ENCODE measurements at regions not wholly inside any gene's neighbourhood (a gene's known extent, or its start where the extent isn't known, plus 50 kb on each side); places are given as distances from the start of the nearest gene placed in this dataset.

DNA sequence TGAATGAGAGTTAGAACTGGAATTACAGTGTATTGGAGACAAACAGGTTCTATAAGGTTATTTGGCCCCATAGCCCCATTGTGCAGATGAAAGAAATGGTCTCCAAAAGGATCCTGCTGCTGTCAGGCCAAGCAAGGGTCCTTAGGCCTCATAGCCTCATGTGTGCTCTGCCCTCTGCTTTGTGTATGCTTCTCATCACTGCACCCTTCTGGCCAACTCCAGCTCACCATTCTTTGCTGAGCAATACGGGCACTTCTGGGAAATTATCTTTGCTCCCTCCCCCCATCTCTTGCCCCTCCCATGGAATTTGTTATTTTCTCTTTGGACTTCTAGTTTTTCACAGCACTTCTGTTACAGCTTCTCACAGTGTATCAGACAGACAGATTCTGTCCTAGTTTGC, 298.8 kb downstream of the FOXA2 start:
- Histone ChIP-seq H3K9me3 (ENCODE audit: control insufficient read depth in 1 of 2, low read length in 2 of 2) (no peaks in the 10 kb centered on the region), H3K4me1 (ENCODE audit: control insufficient read depth in 1 of 2, insufficient read depth in 2 of 2, low read length in 2 of 2) (no peaks in the 10 kb centered on the region), H3K4me3 (ENCODE audit: low read depth in 1 of 2, low read length in 2 of 2) (no peak overlapping the region), H3K27ac (ENCODE audit: low read length) (no peak overlapping the region), H3K36me3 (ENCODE audit: control insufficient read depth in 1 of 2, insufficient read depth in 2 of 2, low read length in 2 of 2) (no peaks in the 10 kb centered on the region), H3K27me3 (ENCODE audit: low read depth, low read length) (no peaks in the 10 kb centered on the region)

DNA sequence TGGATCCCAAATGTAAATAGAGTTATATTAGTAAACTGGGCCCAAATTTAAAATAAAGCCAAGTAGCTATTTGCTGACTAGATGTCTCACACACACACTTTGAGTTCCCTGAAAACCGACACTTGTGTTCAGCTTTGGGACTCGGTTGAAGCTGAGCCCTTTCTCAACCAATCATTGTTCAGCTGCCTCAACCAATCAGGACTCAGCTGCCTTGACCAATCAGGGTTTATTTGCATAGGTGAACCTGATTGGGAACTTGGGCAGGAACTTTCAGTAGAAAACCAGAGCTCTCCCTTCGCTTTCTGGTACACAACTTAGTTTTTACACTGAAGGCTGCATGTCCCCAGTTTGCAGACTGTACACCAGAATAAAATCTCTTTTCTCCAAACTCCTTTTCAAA, 301.7 kb downstream of the FOXA2 start:
- H3K27me3 ChIP-seq (ENCODE audit: low read depth, low read length) = no peaks in the 10 kb centered on the region
- no peaks in the 10 kb centered on the region for H3K36me3 ChIP-seq (ENCODE audit: control insufficient read depth in 1 of 2, insufficient read depth in 2 of 2, low read length in 2 of 2)
- H3K4me3 ChIP-seq (ENCODE audit: low read depth in 1 of 2, low read length in 2 of 2) = no peak overlapping the region
- H3K4me1 ChIP-seq (ENCODE audit: control insufficient read depth in 1 of 2, insufficient read depth in 2 of 2, low read length in 2 of 2) = no peaks in the 10 kb centered on the region
- no peak overlapping the region for H3K27ac ChIP-seq (ENCODE audit: low read length)
- no peaks in the 10 kb centered on the region for H3K9me3 ChIP-seq (ENCODE audit: control insufficient read depth in 1 of 2, low read length in 2 of 2)

DNA sequence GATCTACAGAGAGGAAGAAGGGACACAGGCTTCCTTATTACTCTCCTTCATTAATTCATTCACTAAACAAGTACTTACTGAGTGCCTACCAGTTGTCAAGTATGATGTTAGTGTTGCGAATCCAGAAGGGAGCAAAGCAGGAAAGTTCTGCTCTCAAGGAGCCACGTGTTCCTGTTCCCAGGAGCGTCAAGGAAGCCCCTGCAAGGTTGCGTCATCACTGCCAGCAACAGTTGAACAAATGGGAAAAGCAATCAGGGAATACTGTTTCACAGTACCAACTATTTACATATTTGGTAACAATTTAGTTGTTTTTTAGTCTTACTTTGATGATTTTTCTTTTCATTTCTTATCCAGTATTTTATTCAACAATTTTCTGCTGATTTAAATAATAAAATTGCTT, 310.0 kb downstream of the FOXA2 start:
- H3K27me3 ChIP-seq (ENCODE audit: low read depth, low read length) = no peaks in the 10 kb centered on the region

GRCh38 chr20:22268675-22269074, 315.7 kb downstream of the FOXA2 start:
- H3K27me3 ChIP-seq (ENCODE audit: low read depth, low read length) = no peaks in the 10 kb centered on the region
- H3K27ac ChIP-seq (ENCODE audit: low read length) = no peak overlapping the region
- H3K4me1 ChIP-seq (ENCODE audit: control insufficient read depth in 1 of 2, insufficient read depth in 2 of 2, low read length in 2 of 2) = no peaks in the 10 kb centered on the region
- no peaks in the 10 kb centered on the region for H3K9me3 ChIP-seq (ENCODE audit: control insufficient read depth in 1 of 2, low read length in 2 of 2)
- H3K4me3 ChIP-seq (ENCODE audit: low read depth in 1 of 2, low read length in 2 of 2) = no peak overlapping the region
- no peaks in the 10 kb centered on the region for H3K36me3 ChIP-seq (ENCODE audit: control insufficient read depth in 1 of 2, insufficient read depth in 2 of 2, low read length in 2 of 2)

More for the DNA sequence above, 310.0 kb downstream of the FOXA2 start:
- H3K4me3 ChIP-seq (ENCODE audit: low read depth in 1 of 2, low read length in 2 of 2) = no peak overlapping the region
- no peaks in the 10 kb centered on the region for H3K9me3 ChIP-seq (ENCODE audit: control insufficient read depth in 1 of 2, low read length in 2 of 2)
- H3K4me1 ChIP-seq (ENCODE audit: control insufficient read depth in 1 of 2, insufficient read depth in 2 of 2, low read length in 2 of 2) = no peaks in the 10 kb centered on the region
- no peak overlapping the region for H3K27ac ChIP-seq (ENCODE audit: low read length)
- no peaks in the 10 kb centered on the region for H3K36me3 ChIP-seq (ENCODE audit: control insufficient read depth in 1 of 2, insufficient read depth in 2 of 2, low read length in 2 of 2)

DNA sequence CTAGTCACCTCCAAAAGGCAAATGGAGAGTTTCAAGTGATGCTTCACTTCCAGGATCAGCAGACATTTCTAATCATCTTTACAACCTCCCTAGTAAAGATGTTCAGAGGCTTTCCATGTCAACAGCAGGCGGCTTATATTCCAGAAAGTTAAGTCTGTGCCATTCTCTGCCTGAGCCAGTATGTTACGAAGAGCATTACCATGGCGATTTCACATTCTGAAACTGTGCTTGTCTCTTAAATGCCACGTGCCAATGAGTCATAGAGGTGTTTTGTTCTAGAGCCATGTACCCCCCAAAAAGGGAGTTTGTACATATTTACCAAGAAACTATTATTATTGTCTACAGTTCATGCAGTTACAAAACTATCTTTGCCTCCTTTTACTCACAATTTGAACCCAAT, 319.5 kb downstream of the FOXA2 start:
- H3K4me1 ChIP-seq (ENCODE audit: control insufficient read depth in 1 of 2, insufficient read depth in 2 of 2, low read length in 2 of 2) = peaks cover 0 to 6% of the 10 kb centered on the region in 2 donors
- H3K9me3 ChIP-seq (ENCODE audit: control insufficient read depth in 1 of 2, low read length in 2 of 2) = no peaks in the 10 kb centered on the region
- no peak overlapping the region for H3K27ac ChIP-seq (ENCODE audit: low read length)
- no peaks in the 10 kb centered on the region for H3K36me3 ChIP-seq (ENCODE audit: control insufficient read depth in 1 of 2, insufficient read depth in 2 of 2, low read length in 2 of 2)
- no peak overlapping the region for H3K4me3 ChIP-seq (ENCODE audit: low read depth in 1 of 2, low read length in 2 of 2)
- no peaks in the 10 kb centered on the region for H3K27me3 ChIP-seq (ENCODE audit: low read depth, low read length)

- no peaks in the 10 kb centered on the region for H3K27me3 ChIP-seq (ENCODE audit: low read depth, low read length)
- peaks cover 0 to 6% of the 10 kb centered on the region in 2 donors for H3K4me1 ChIP-seq (ENCODE audit: control insufficient read depth in 1 of 2, insufficient read depth in 2 of 2, low read length in 2 of 2)
- H3K27ac ChIP-seq (ENCODE audit: low read length) = no peak overlapping the region
- H3K9me3 ChIP-seq (ENCODE audit: control insufficient read depth in 1 of 2, low read length in 2 of 2) = no peaks in the 10 kb centered on the region
- H3K4me3 ChIP-seq (ENCODE audit: low read depth in 1 of 2, low read length in 2 of 2) = no peak overlapping the region
- H3K36me3 ChIP-seq (ENCODE audit: control insufficient read depth in 1 of 2, insufficient read depth in 2 of 2, low read length in 2 of 2) = no peaks in the 10 kb centered on the region
Observed at GRCh38 chr20:22260506-22260905, 323.9 kb downstream of the FOXA2 start.

- H3K4me1 ChIP-seq (ENCODE audit: control insufficient read depth in 1 of 2, insufficient read depth in 2 of 2, low read length in 2 of 2) = peaks cover 0 to 6% of the 10 kb centered on the region in 2 donors
- H3K27ac ChIP-seq (ENCODE audit: low read length) = no peak overlapping the region
- H3K27me3 ChIP-seq (ENCODE audit: low read depth, low read length) = no peaks in the 10 kb centered on the region
- H3K4me3 ChIP-seq (ENCODE audit: low read depth in 1 of 2, low read length in 2 of 2) = no peak overlapping the region
- H3K36me3 ChIP-seq (ENCODE audit: control insufficient read depth in 1 of 2, insufficient read depth in 2 of 2, low read length in 2 of 2) = no peaks in the 10 kb centered on the region
- H3K9me3 ChIP-seq (ENCODE audit: control insufficient read depth in 1 of 2, low read length in 2 of 2) = no peaks in the 10 kb centered on the region
Observed at GRCh38 chr20:22257912-22258311, 326.5 kb downstream of the FOXA2 start.

GRCh38 chr20:22248051-22248667, 336.2 kb downstream of the FOXA2 start:
- Histone ChIP-seq H3K36me3 (ENCODE audit: control insufficient read depth in 1 of 2, insufficient read depth in 2 of 2, low read length in 2 of 2) (no peaks in the 10 kb centered on the region), H3K9me3 (ENCODE audit: control insufficient read depth in 1 of 2, low read length in 2 of 2) (no peaks in the 10 kb centered on the region), H3K27ac (ENCODE audit: low read length) (no peak overlapping the region), H3K4me1 (ENCODE audit: control insufficient read depth in 1 of 2, insufficient read depth in 2 of 2, low read length in 2 of 2) (no peaks in the 10 kb centered on the region), H3K27me3 (ENCODE audit: low read depth, low read length) (no peaks in the 10 kb centered on the region), H3K4me3 (ENCODE audit: low read depth in 1 of 2, low read length in 2 of 2) (no peak overlapping the region)

GRCh38 chr20:22245139-22245538, 339.2 kb downstream of the FOXA2 start:
- no peak overlapping the region for H3K27ac ChIP-seq (ENCODE audit: low read length)
- H3K9me3 ChIP-seq (ENCODE audit: control insufficient read depth in 1 of 2, low read length in 2 of 2) = no peaks in the 10 kb centered on the region
- no peaks in the 10 kb centered on the region for H3K36me3 ChIP-seq (ENCODE audit: control insufficient read depth in 1 of 2, insufficient read depth in 2 of 2, low read length in 2 of 2)
- H3K4me1 ChIP-seq (ENCODE audit: control insufficient read depth in 1 of 2, insufficient read depth in 2 of 2, low read length in 2 of 2) = no peaks in the 10 kb centered on the region
- no peak overlapping the region for H3K4me3 ChIP-seq (ENCODE audit: low read depth in 1 of 2, low read length in 2 of 2)
- H3K27me3 ChIP-seq (ENCODE audit: low read depth, low read length) = no peaks in the 10 kb centered on the region

GRCh38 chr20:22243067-22243466, 341.3 kb downstream of the FOXA2 start:
- Histone ChIP-seq H3K9me3 (ENCODE audit: control insufficient read depth in 1 of 2, low read length in 2 of 2) (no peaks in the 10 kb centered on the region), H3K27ac (ENCODE audit: low read length) (no peak overlapping the region), H3K4me1 (ENCODE audit: control insufficient read depth in 1 of 2, insufficient read depth in 2 of 2, low read length in 2 of 2) (no peaks in the 10 kb centered on the region), H3K36me3 (ENCODE audit: control insufficient read depth in 1 of 2, insufficient read depth in 2 of 2, low read length in 2 of 2) (no peaks in the 10 kb centered on the region), H3K4me3 (ENCODE audit: low read depth in 1 of 2, low read length in 2 of 2) (no peak overlapping the region), H3K27me3 (ENCODE audit: low read depth, low read length) (no peaks in the 10 kb centered on the region)

GRCh38 chr20:22241609-22242008, 342.8 kb downstream of the FOXA2 start:
- Histone ChIP-seq H3K27ac (ENCODE audit: low read length) (no peak overlapping the region), H3K4me3 (ENCODE audit: low read depth in 1 of 2, low read length in 2 of 2) (no peak overlapping the region), H3K27me3 (ENCODE audit: low read depth, low read length) (no peaks in the 10 kb centered on the region), H3K9me3 (ENCODE audit: control insufficient read depth in 1 of 2, low read length in 2 of 2) (no peaks in the 10 kb centered on the region), H3K36me3 (ENCODE audit: control insufficient read depth in 1 of 2, insufficient read depth in 2 of 2, low read length in 2 of 2) (no peaks in the 10 kb centered on the region), H3K4me1 (ENCODE audit: control insufficient read depth in 1 of 2, insufficient read depth in 2 of 2, low read length in 2 of 2) (no peaks in the 10 kb centered on the region)

- H3K4me3 ChIP-seq (ENCODE audit: low read depth in 1 of 2, low read length in 2 of 2) = no peak overlapping the region
Observed at GRCh38 chr20:22232923-22233322, 351.4 kb downstream of the FOXA2 start.

More at GRCh38 chr20:22232923-22233322, 351.4 kb downstream of the FOXA2 start:
- Histone ChIP-seq H3K27ac (ENCODE audit: low read length) (no peak overlapping the region), H3K9me3 (ENCODE audit: control insufficient read depth in 1 of 2, low read length in 2 of 2) (no peaks in the 10 kb centered on the region), H3K4me1 (ENCODE audit: control insufficient read depth in 1 of 2, insufficient read depth in 2 of 2, low read length in 2 of 2) (no peaks in the 10 kb centered on the region), H3K36me3 (ENCODE audit: control insufficient read depth in 1 of 2, insufficient read depth in 2 of 2, low read length in 2 of 2) (no peaks in the 10 kb centered on the region), H3K27me3 (ENCODE audit: low read depth, low read length) (no peaks in the 10 kb centered on the region)
